Neuronal stem cell (in vitro differentiated cells): ENCODE measurements at regions not wholly inside any gene's neighbourhood (a gene's known extent, or its start where the extent isn't known, plus 50 kb on each side); places are given as distances from the start of the nearest gene placed in this dataset.
A peak's percentile ranks its signal among the peaks of the same experiment; 100 is the strongest.

ENCODE experiments used
- DNase-seq: peaks from one replicate; pipeline ENCODE4 v3.0.0-alpha.2; 2013; ENCODE audit warnings: low spot score
- H2AFZ ChIP-seq: one replicate; pipeline ENCODE4 v1.6.1; 2013; ENCODE audit warnings: mild to moderate bottlenecking, low read length, inconsistent platforms
- H2AK5ac ChIP-seq: 2 replicates; pipeline ENCODE4 v1.6.1; 2013; ENCODE audit warnings: low read depth, mild to moderate bottlenecking, inconsistent platforms, low read length, moderate library complexity, mixed read lengths
- H2BK120ac ChIP-seq: 2 replicates; pipeline ENCODE4 v1.6.1; 2013; ENCODE audit warnings: low read depth, mild to moderate bottlenecking, inconsistent platforms, low read length, moderate library complexity, mixed read lengths
- H2BK12ac ChIP-seq: one replicate; pipeline ENCODE4 v1.6.1; 2013; ENCODE audit warnings: low read length, inconsistent platforms
- H2BK15ac ChIP-seq: 2 replicates; pipeline ENCODE4 v1.6.1; 2013; ENCODE audit warnings: mild to moderate bottlenecking, low read length, inconsistent platforms, mixed read lengths
- H2BK5ac ChIP-seq: one replicate; pipeline ENCODE4 v1.6.1; 2013; ENCODE audit warnings: inconsistent platforms, mild to moderate bottlenecking, low read length, moderate library complexity
- H3K14ac ChIP-seq: one replicate; pipeline ENCODE4 v1.6.1; 2013; ENCODE audit warnings: low read length, inconsistent platforms
- H3K18ac ChIP-seq: 2 replicates; pipeline ENCODE4 v1.6.1; 2013; ENCODE audit warnings: low read length, inconsistent platforms
- H3K23ac ChIP-seq: 2 replicates; pipeline ENCODE4 v1.6.1; 2013; ENCODE audit warnings: low read depth, mild to moderate bottlenecking, mixed read lengths, low read length, inconsistent platforms; ENCODE audit not compliant: poor library complexity
- H3K27ac ChIP-seq: replicated peaks from 3 replicates; pipeline ENCODE4 v1.5.1; 2013; ENCODE audit warnings: low read length, inconsistent platforms
- H3K27me3 ChIP-seq, 3 experiments: 2 replicates each; pipeline ENCODE4 v1.6.1; 2013; ENCODE audit warnings: low read length in 3 of 3, mild to moderate bottlenecking in 2 of 3, inconsistent platforms in 1 of 3, low read depth in 1 of 3, mixed read lengths in 1 of 3, moderate library complexity in 1 of 3; ENCODE audit not compliant: control insufficient read depth in 3 of 3, insufficient read depth in 3 of 3
- H3K36me3 ChIP-seq, 2 donors: replicated peaks in 1 of 2; 2 replicates each; pipeline ENCODE4 v1.6.1; 2013; ENCODE audit warnings: low read length in 2 of 2; ENCODE audit not compliant: control insufficient read depth in 2 of 2, insufficient read depth in 2 of 2
- H3K4ac ChIP-seq: 2 replicates; pipeline ENCODE4 v1.6.1; 2013; ENCODE audit warnings: inconsistent platforms, mild to moderate bottlenecking, low read length, moderate library complexity
- H3K4me1 ChIP-seq, 2 donors: 1 replicate in 1 of 2; 2 replicates in 1 of 2; pipeline ENCODE4 v1.6.1; 2013; ENCODE audit warnings: low read length in 2 of 2, low read depth in 1 of 2; ENCODE audit not compliant: control insufficient read depth in 2 of 2, insufficient read depth in 1 of 2
- H3K4me2 ChIP-seq: one replicate; pipeline ENCODE4 v1.6.1; 2013; ENCODE audit warnings: mild to moderate bottlenecking, low read length, inconsistent platforms; ENCODE audit not compliant: insufficient read depth, poor library complexity, severe bottlenecking
- H3K4me3 ChIP-seq, 2 donors: 2 replicates each; pipeline ENCODE4 v1.5.1; 2013; ENCODE audit warnings: low read length in 2 of 2, mild to moderate bottlenecking in 2 of 2, inconsistent platforms in 1 of 2, moderate library complexity in 1 of 2
- H3K79me1 ChIP-seq: one replicate; pipeline ENCODE4 v1.6.1; 2013; ENCODE audit warnings: low read depth, mild to moderate bottlenecking, inconsistent platforms, low read length, moderate library complexity
- H3K9ac ChIP-seq: one replicate; pipeline ENCODE4 v1.6.1; 2013; ENCODE audit warnings: mild to moderate bottlenecking, low read depth, low read length, inconsistent platforms; ENCODE audit not compliant: poor library complexity
- H3K9me3 ChIP-seq, 2 donors: replicated peaks in 1 of 2; 2 replicates each; pipeline versions ENCODE3 to v1.6.1; 2013; ENCODE audit warnings: low read length in 2 of 2, mild to moderate bottlenecking in 2 of 2, inconsistent platforms in 1 of 2, low read depth in 1 of 2, mixed read lengths in 1 of 2, moderate library complexity in 1 of 2; ENCODE audit not compliant: control insufficient read depth in 2 of 2, insufficient read depth in 1 of 2
- H4K8ac ChIP-seq: one replicate; pipeline ENCODE4 v1.6.1; 2013; ENCODE audit warnings: low read depth, mild to moderate bottlenecking, inconsistent platforms, low read length, moderate library complexity
- H4K91ac ChIP-seq: one replicate; pipeline ENCODE4 v1.6.1; 2013; ENCODE audit warnings: low read length, low read depth, mild to moderate bottlenecking, inconsistent platforms; ENCODE audit not compliant: poor library complexity
- WGBS, 2 donors: extraction: QIAGEN DNeasy Blood & Tissue Kit; methylation state at CpG; one replicate each; pipeline ENCODE4 v1.1.7; 2013; ENCODE audit warnings: missing lambda C conversion rate in 2 of 2, mixed read lengths in 1 of 2; ENCODE audit not compliant: insufficient read length in 2 of 2, insufficient replicate concordance in 1 of 2; ENCODE audit errors: extremely low coverage in 2 of 2; 5-methylcytosine and 5-hydroxymethylcytosine counted together

DNA sequence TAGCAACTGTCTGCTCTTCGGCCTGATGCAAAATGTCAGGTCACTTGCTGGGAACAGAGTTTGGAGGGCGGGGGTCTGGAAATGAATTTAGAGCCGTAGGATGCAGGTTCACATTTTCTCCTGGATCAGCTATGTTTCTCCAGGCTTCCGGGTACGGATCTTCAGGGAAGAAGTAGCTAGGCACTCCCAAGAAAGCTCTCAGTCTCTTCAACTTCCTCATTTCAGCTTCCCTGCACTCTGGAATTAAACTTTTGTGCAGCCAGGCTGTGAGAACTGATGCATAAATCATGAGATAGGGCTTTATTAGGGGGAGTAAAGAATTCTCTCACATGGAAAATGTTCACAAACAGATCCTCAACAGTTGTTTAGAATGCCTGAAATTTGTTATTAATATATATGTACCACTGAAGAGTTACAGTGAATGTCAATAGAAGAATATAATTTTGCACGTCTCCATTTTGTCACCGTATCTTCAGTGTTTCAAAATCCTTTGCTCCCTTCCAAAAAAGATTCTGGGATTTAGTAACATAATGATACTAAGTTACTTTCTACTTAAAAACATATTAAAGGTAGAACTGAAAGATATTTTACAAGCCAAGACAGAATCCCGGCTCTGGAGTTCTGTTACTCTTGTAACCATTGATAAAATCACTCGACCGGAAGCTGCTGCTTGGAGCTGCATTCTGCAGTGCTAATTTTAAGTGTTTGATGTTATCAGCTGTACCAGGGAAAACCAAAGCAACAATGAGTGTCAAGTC is 178.5 kb upstream of the P2RY1 start:
- peak; percentile 24 for DNase-seq
- peak overlapping the region; percentile 3 for H3K18ac ChIP-seq
- H2BK15ac ChIP-seq, result no peak overlapping the region
- no peaks in the 10 kb centered on the region for H3K36me3 ChIP-seq
- H4K91ac ChIP-seq, result no peak overlapping the region
- no peaks in the 10 kb centered on the region for H3K27me3 ChIP-seq
- peaks cover 4 to 15% of the 10 kb centered on the region in 2 donors for H3K4me1 ChIP-seq
- H2BK120ac ChIP-seq, result no peak overlapping the region
- no CpG with 5 or more reads among the region's 10 CpGs for WGBS, 2 donors
- H3K79me1 ChIP-seq, result no peaks in the 10 kb centered on the region
- H3K23ac ChIP-seq, result no peak overlapping the region
- H3K4me3 ChIP-seq, result peak overlapping the region in 1 of 2 donors; percentile 30
- H2AK5ac ChIP-seq, result no peak overlapping the region
- peaks cover 0 to 5% of the 10 kb centered on the region in 2 donors for H3K9me3 ChIP-seq
- H3K27ac ChIP-seq, result peak overlapping the region; percentile 75
- no peak overlapping the region for H3K4ac ChIP-seq
- H3K14ac ChIP-seq, result no peak overlapping the region
- H3K9ac ChIP-seq, result no peak overlapping the region
- H2AFZ ChIP-seq, result peak overlapping the region; percentile 75
- peak overlapping the region; percentile 48 for H2BK5ac ChIP-seq
- H2BK12ac ChIP-seq, result no peak overlapping the region
- no peak overlapping the region for H4K8ac ChIP-seq
- H3K4me2 ChIP-seq, result peak overlapping the region; percentile 26

DNA sequence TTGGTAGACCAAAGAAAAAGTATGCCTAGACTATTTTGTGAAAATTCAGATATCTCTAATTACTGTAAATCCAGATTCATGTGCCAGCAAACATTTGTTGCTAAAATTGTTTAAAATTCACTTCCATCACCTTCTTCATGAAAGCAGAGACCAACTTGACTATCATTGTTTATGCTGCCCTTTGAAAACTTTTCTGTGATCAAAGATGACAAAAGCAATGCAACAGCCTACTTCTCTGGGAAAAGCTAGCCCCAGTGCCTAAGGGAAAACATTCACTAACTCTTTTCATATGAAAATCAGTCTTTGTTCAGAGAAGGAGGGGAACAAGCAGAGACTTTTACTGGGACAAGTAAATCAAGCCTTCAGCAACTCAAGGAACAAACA is 178.0 kb upstream of the P2RY1 start:
- no peak overlapping the region for H2BK120ac ChIP-seq
- no peak overlapping the region for H3K4ac ChIP-seq
- peaks cover 4 to 15% of the 10 kb centered on the region in 2 donors for H3K4me1 ChIP-seq
- H3K79me1 ChIP-seq, result no peaks in the 10 kb centered on the region
- H4K91ac ChIP-seq, result no peak overlapping the region
- H2AFZ ChIP-seq, result peak overlapping the region; percentile 75
- H3K18ac ChIP-seq, result no peak overlapping the region
- no peak overlapping the region for H3K23ac ChIP-seq
- H2AK5ac ChIP-seq, result no peak overlapping the region
- DNase-seq, result peak; percentile 40
- peak overlapping the region in 1 of 2 donors; percentile 30 for H3K4me3 ChIP-seq
- H3K27ac ChIP-seq, result peak overlapping the region; percentile 75
- H3K9ac ChIP-seq, result no peak overlapping the region
- no peak overlapping the region for H4K8ac ChIP-seq
- H2BK5ac ChIP-seq, result no peak overlapping the region
- no peaks in the 10 kb centered on the region for H3K36me3 ChIP-seq
- no peak overlapping the region for H2BK15ac ChIP-seq
- H3K9me3 ChIP-seq, result peaks cover 0 to 5% of the 10 kb centered on the region in 2 donors
- H3K27me3 ChIP-seq, result no peaks in the 10 kb centered on the region
- no peak overlapping the region for H3K14ac ChIP-seq
- H3K4me2 ChIP-seq, result no peak overlapping the region
- no peak overlapping the region for H2BK12ac ChIP-seq

DNA sequence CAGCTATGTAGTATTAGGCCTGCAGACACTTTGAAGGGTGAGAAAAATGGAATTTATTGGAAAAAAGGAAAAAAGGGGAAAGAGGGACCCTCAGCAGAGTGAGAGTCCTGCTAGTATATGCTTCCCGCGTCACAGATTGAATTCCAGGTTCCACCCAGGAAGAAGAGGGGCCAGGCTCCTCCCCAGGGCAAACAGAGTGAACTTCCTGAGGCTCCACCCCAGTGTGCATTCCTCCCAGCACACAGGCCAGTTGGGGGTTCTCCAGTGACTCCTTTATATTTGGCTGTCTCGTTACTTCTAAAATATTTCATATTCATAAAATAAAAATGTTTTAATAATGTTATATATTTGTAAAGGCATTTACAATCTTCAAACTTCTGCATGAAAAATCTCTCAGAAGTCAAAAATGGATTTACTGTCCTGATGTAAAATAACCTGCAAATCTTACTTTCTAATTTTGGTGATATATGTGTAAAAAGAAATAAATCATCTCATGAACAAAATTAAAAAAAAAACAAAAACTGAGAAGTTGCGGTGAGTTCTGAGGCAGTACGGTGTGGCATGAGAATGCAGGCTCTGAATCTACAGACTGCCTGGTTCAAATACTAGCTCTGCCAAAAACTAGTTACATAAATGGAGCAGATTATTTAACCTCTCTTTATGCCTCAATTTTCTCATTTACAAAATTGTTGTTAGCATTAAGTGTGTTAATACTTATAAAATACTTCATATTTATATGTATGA is 175.8 kb upstream of the P2RY1 start:
- Histone ChIP-seq H3K4me1 (peaks cover 4 to 15% of the 10 kb centered on the region in 2 donors), H4K91ac (no peak overlapping the region), H3K4me2 (no peak overlapping the region), H2AK5ac (no peak overlapping the region), H2BK5ac (no peak overlapping the region), H2BK12ac (no peak overlapping the region), H3K9me3 (peaks cover 0 to 5% of the 10 kb centered on the region in 2 donors), H4K8ac (no peak overlapping the region), H3K27ac (no peak overlapping the region), H3K27me3 (no peaks in the 10 kb centered on the region), H3K9ac (no peak overlapping the region), H3K14ac (no peak overlapping the region), H2BK120ac (no peak overlapping the region), H3K23ac (no peak overlapping the region), H3K4ac (no peak overlapping the region), H2BK15ac (no peak overlapping the region), H3K79me1 (no peaks in the 10 kb centered on the region), H3K36me3 (no peaks in the 10 kb centered on the region), H3K4me3 (no peak overlapping the region), H3K18ac (no peak overlapping the region), H2AFZ (peak overlapping the region; percentile 39)
- DNase-seq, result no peak
- no CpG with 5 or more reads among the region's 5 CpGs for WGBS, 2 donors

DNA sequence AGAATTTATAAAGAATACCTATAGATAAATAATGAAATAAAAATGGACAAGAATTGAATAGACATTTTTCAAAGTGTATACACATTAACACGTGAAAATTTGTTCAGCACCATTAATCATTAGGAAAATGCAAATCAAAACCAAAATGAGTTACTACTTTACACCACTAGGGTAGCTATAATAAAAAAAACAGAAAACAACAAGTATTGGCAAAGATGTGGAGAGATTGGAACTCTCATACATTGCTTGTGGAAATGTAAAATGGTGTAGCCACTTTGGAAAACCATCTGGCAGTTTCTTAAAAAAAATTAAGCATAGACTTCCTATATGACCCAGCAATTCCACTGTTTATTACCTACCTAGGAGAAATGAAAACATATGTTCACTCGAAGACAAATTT is 172.8 kb upstream of the P2RY1 start:
- H2BK5ac ChIP-seq, result no peak overlapping the region
- no peak overlapping the region for H2AFZ ChIP-seq
- peaks cover 2 to 10% of the 10 kb centered on the region in 2 donors for H3K4me1 ChIP-seq
- WGBS, 2 donors, result no CpG with 5 or more reads among the region's 2 CpGs
- no peak for DNase-seq
- no peak overlapping the region for H3K4me2 ChIP-seq
- H2BK12ac ChIP-seq, result no peak overlapping the region
- H3K9ac ChIP-seq, result no peak overlapping the region
- H3K27ac ChIP-seq, result no peak overlapping the region
- no peak overlapping the region for H3K4me3 ChIP-seq
- H3K4ac ChIP-seq, result no peak overlapping the region
- no peaks in the 10 kb centered on the region for H3K79me1 ChIP-seq
- H2BK120ac ChIP-seq, result no peak overlapping the region
- no peak overlapping the region for H3K18ac ChIP-seq
- H4K91ac ChIP-seq, result no peak overlapping the region
- H3K36me3 ChIP-seq, result no peaks in the 10 kb centered on the region
- peaks cover 0 to 5% of the 10 kb centered on the region in 2 donors for H3K9me3 ChIP-seq
- H3K27me3 ChIP-seq, result no peaks in the 10 kb centered on the region
- no peak overlapping the region for H3K23ac ChIP-seq
- no peak overlapping the region for H2AK5ac ChIP-seq
- no peak overlapping the region for H2BK15ac ChIP-seq
- H3K14ac ChIP-seq, result no peak overlapping the region
- H4K8ac ChIP-seq, result no peak overlapping the region
